ENCODE measurements at regions not wholly inside any gene's neighbourhood (a gene's known extent, or its start where the extent isn't known, plus 50 kb on each side); places are given as distances from the start of the nearest gene placed in this dataset.
A peak's percentile ranks its signal among the peaks of the same experiment; 100 is the strongest.
"Not testable (repeated sequence)": the region's sequence is repeated elsewhere in the genome, so short reads cannot be mapped to it uniquely, and the experiment has no call there.

DNA sequence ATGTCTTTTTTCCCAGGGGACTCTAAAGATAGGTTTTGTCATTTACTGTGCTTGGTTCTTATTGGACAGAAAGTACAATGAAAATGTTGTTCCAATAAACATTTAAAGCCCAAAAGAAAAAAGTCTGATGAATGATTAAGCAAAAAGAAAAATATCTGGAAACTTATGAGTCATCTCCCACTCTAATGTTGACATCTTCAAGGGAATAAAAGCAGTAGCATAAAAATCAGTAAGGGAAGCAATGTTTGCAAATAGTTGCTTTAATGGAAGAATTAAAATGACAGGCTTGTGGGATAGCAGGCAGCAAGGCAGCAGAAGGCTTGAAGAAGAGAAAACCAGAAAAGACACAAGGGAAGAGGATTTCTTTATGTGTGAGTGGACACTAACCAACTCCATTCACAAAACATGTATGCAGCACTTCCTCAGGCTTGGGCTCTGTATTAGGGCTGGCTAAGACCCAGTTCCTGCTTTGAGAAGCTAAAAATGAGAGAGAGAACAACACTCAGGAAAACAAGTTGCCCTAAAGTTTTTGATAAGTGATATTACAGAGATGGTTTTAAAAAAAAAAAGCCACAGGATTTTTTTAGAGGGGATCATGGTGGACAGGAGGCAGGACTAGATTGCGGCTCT, 263.2 kb upstream of the NT5E start:
- no peak for DNase-seq

DNA sequence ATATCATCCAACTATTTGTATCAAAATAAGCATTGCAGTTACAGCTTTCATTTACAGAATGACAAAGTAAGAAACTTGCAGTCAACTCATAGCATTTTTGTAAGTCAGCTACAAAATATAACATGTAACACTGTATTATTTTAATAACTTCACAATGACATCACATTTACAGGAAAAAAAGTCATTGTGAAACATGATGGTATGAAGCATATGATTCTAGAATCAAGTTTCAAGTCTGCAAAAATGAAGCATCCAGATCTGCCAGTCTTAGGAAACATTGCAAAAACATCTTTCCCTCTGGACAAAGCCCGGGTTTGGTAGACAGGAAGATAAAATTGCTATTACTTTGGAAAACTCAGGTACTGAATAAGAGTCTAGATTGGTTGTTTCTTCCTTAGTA, 263.9 kb upstream of the NT5E start:
- no peak for DNase-seq

- no peak for DNase-seq
These were observed 266.0 kb upstream of the NT5E start for GRCh38 chr6:85183841-85184240.

GRCh38 chr6:85172705-85173104, 277.2 kb upstream of the NT5E start:
- no peak for DNase-seq

- no peak for DNase-seq
These were observed 277.7 kb upstream of the NT5E start for GRCh38 chr6:85172161-85172560.

DNA sequence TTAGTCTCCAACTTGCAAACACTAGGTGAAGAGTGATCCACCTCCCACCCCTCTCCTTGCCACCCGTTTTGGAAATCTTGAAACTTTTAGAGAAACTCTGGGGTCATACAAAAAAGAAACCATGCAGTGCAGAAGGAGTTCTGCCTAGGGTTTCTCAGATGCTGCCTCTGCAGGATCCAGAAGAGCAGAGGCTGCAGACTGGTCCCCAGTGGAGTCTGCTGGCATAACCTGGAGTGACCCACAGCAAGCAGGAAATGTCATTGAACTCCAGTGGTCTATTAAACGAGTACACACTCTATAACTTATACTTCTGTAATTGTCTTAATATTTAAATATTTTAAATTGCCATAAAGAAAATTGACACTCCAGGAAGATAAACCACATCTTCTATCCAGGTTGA, 280.7 kb upstream of the NT5E start:
- no peak for DNase-seq

- DNase-seq, result no peak
These were observed 281.7 kb upstream of the NT5E start for GRCh38 chr6:85168146-85168545.

GRCh38 chr6:85166114-85166741, 283.7 kb upstream of the NT5E start:
- no peak for DNase-seq

GRCh38 chr6:85163156-85164080, 286.5 kb upstream of the NT5E start:
- no peak for DNase-seq

DNA sequence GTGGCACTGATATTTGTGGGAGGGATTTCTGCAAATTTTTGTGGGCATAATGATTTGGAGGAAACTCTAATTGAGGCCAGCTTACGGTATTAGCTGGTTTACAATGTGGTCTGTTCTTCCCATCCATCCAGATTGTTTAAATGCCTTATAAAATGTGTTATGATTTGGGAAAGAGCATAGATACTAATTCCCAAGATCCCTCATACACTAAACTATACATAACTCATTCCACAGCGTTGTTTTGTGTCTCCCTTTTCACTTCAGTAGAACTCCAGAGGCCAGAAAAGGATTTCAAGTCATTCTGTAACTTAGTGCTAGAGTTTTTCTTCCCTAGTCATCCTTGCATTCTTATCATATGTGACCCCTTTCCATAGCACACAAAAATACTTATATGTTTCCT, 292.6 kb upstream of the NT5E start:
- no peak for DNase-seq

DNA sequence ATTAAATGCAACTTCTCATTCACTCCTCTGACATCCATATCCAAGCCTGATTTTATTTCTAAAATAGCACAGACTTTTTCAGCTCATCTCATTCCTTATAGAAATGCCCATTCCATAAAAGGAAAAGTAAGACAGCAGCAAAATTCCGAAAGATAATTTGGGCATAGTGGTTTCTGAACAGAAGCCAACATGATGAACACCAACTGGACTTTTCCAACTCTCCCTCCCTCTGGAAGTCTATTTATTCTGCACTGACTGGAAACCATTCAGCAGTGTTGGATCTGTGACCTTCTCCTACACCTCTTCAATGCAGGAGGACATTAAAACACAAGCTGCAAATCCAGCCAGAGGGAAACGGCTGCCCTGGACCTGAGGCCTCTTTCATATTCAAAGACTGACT, 306.2 kb upstream of the NT5E start:
- no peak for DNase-seq

DNA sequence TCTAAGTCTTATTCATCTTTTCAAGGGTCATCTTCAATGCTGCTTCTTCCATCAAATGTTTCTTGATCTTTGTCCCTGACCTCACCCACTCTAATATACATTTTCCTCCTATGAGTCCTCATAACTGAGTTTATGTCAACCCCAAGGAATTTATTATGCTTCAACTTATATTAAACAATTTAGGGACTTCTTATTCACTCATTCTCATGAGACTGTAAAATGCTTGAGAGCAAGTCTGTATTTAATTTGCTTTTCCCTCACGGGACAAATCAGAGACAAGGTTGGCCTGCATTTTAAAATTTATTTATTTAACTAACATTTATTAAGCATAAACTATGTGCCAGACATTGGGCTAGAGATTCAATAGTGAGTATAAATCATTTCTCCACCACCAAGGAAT, 312.0 kb upstream of the NT5E start:
- no peak for DNase-seq

- DNase-seq, result no peak
These were observed 313.6 kb upstream of the NT5E start for GRCh38 chr6:85136310-85136709.

- DNase-seq, result no peak
These were observed 314.3 kb upstream of the NT5E start for GRCh38 chr6:85135376-85136094.

- no peak for DNase-seq
These were observed 315.7 kb upstream of the NT5E start for GRCh38 chr6:85134172-85134571.

- no peak for DNase-seq
These were observed 317.8 kb upstream of the NT5E start for GRCh38 chr6:85132091-85132490.

DNA sequence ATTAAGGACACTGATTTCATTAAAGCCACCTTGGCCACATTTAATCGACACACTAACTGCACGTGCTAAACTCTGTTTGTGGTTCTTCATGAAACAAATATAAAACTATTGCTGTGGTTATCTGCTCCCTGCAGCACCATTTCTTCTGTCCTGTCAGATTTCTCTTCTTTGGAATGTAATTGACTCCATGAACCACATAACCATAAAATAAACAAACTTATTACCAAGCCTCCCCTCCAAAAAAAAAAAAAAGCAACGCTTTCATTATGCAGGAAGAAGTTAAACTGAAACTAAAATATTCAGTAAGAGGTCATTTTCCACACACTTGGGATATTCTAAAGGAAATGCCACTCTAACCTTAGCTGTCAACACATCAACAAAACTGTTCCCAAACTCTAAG, 319.1 kb upstream of the NT5E start:
- no peak for DNase-seq

DNA sequence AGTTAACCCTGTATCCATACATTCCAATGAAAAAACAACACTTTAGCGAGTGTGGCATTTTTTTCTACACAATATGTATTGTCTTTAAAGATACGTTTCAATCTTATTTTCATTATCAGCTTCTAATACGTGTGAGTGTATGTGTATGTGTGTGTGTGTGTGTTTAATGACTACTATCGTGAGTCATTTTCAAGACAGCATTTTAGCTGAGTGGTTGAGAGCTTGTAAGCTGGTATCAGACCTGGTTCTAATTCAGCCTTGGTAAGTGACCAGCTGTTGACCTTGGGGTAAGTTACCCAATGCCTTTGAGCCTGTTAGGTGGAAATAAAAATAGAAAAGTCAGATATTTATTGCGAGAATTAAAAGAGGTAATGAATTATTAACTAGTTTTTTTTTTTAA, 320.0 kb upstream of the NT5E start:
- no peak for DNase-seq

DNA sequence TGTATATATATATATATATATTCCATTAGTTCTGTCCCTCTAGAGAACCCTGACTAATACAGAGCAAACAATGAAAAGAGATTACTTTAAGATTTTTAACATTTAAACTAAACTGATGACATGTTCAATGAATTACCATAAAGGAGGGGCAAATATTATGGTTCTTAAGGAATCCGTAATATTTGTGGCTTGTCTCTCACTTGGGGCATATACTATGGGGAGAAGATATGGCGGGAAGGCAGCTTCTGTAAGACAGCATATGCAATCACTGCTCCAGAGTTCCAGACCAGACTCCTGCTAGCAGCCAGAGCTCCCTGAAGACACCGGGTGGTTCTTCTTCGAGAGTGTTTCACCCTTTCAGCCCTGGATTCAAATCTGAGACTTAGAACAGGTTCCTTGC, 321.1 kb upstream of the NT5E start:
- no peak for DNase-seq

GRCh38 chr6:85128256-85128655, 321.6 kb upstream of the NT5E start:
- not testable (repeated sequence) for DNase-seq

DNA sequence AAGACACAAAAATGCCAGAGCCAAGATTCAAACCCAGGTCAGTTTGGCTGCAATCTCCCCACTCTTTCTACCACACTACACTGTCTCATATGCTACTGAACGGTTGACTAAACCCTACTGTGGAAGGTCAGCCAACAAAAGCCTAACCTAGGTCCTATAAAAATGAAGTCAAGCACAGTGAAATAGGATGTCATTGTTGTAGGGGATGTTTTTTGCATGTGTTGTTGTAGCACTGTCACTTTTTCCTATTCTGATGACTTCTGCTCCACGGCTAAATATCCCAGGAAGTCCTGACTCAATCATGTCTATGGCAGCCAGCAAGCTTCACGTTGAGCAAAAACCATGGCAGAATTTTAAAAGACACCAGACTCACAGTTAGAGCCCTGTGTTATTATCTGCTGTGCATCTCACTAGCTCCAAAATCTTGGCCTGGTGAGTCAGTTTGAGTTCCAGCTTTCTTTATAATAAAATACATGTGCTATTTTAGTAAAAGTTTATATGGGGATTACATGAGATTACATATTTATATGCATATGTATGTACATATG, 322.1 kb upstream of the NT5E start:
- DNase-seq, result no peak

DNA sequence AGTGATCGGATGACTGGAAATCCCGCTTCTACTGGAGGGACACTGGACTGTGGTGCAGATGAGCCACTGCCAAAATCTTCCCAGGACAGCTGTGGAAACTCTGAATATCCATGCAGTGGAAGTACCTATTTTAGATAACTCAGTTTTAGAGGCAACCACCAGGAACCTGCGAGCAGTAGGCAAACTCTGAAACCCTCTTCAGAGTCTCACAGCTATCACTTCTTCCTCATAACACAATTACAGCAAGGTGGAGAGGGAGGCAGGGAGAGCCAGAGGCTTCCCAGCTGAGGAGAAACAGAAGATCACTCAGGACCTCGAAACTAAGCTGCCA, 322.8 kb upstream of the NT5E start:
- DNase-seq, result no peak

DNA sequence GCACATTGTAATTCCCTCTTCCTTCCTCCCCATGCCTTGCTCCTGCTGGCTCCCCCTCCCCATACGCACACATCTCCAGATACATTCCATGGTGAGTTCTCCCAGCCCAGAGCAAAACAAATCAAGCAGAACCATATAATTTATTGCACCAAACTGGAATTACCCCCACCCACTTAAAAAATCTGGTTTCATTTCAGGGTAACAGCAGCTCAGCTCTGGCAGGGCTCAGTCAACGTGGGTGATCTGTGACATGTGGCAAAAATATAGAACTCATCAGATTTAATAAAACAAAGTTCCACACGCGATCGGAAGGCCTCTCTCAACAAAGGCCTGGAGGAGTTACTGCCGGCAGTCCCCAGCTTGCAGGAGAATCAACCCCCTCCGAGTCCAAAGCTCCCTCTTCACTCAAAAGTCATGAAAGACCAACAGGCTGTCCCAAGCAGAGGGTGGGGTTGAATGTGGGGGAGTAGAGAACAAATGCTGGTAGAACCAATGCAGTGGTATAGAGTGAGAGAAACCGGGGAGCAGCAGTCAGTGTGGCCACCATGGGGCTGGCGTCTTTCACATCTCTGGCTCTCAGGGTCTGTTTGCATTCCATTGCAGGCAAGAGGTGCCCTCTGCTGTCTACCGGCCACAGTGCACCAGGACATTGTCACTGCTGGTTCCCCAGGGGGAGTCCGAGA, 323.3 kb upstream of the NT5E start:
- peak; percentile 8 for DNase-seq

Data from stimulated activated CD4-positive, alpha-beta T cell treated with anti-CD3 and anti-CD28 coated beads, Interleukin-15, amount 100 ng/mL, for 24 hours (primary cell).